Gastroesophageal sphincter (tissue), 4 donors: ENCODE measurements at regions not wholly inside any gene's neighbourhood (a gene's known extent, or its start where the extent isn't known, plus 50 kb on each side); places are given as distances from the start of the nearest gene placed in this dataset.

Experiments
- small RNA-seq, 4 donors: library from RNA; depleted of rRNA; stranded (forward); fragments of <200 nt; gene quantifications; one replicate each; pipeline ENCODE3, GENCODE V24; 2016

Small RNA genes in the stretch of these regions (small RNA-seq; reads per million reads assigned to genes)
- gene RN7SKP277: 0 reads per million in 4 donors
